GM12878 (cell line): ENCODE measurements at regions not wholly inside any gene's neighbourhood (a gene's known extent, or its start where the extent isn't known, plus 50 kb on each side); places are given as distances from the start of the nearest gene placed in this dataset.

Experiments
- CBX3 ChIP-seq: fragments of 200-600 bp; sonication (generic); IDR thresholded peaks from 2 replicates; pipeline ENCODE4 v1.6.1; 2016; ENCODE audit warnings: low read depth, borderline replicate concordance
- CREM ChIP-seq: IDR thresholded peaks from 2 replicates; pipeline ENCODE4 v1.6.1; 2014; ENCODE audit warnings: antibody characterized with exemption, low read depth
- CTCF ChIP-seq, 3 experiments: IDR thresholded peaks in 2 of 3; conservative IDR thresholded peaks in 1 of 3; 2 replicates each; pipeline ENCODE4 v1.5.1; 2011; ENCODE audit warnings: low read depth in 3 of 3, low read length in 3 of 3, mild to moderate bottlenecking in 3 of 3, control low read depth in 2 of 3, moderate library complexity in 2 of 3, inconsistent platforms in 1 of 3, mixed read lengths in 1 of 3; ENCODE audit not compliant: control insufficient read depth in 2 of 3, insufficient read depth in 1 of 3; ENCODE audit errors: extremely low read depth in 1 of 3
- EZH2 ChIP-seq: IDR thresholded peaks from 2 replicates; pipeline ENCODE4 v1.6.1; 2012; ENCODE audit warnings: low read depth, mild to moderate bottlenecking, control low read depth, inconsistent platforms, low read length, borderline replicate concordance; ENCODE audit not compliant: control insufficient read depth
- FOS ChIP-seq: IDR thresholded peaks from 3 replicates; pipeline ENCODE4 v1.6.1; 2011; ENCODE audit warnings: borderline replicate concordance; ENCODE audit not compliant: insufficient read length; ENCODE audit errors: extremely low read depth
- FOXM1 ChIP-seq: IDR thresholded peaks from 2 replicates; pipeline ENCODE4 v1.6.1; 2012; ENCODE audit warnings: low read depth, mild to moderate bottlenecking, inconsistent platforms, low read length, moderate library complexity
- KDM1A ChIP-seq: fragments of 200-600 bp; sonication (generic); IDR thresholded peaks from 2 replicates; pipeline ENCODE4 v1.6.1; 2016; ENCODE audit warnings: borderline replicate concordance
- POLR2A ChIP-seq: IDR thresholded peaks from 2 replicates; pipeline ENCODE4 v1.6.1; 2011; ENCODE audit warnings: low read depth, mild to moderate bottlenecking, low read length
- RAD21 ChIP-seq: IDR thresholded peaks from 2 replicates; pipeline ENCODE4 v1.6.1; 2011; ENCODE audit warnings: mild to moderate bottlenecking, low read depth, low read length, moderate library complexity; ENCODE audit not compliant: insufficient read depth
- RUNX3 ChIP-seq: IDR thresholded peaks from 2 replicates; pipeline ENCODE4 v1.6.1; 2012; ENCODE audit warnings: low read length, inconsistent platforms
- SMAD1 ChIP-seq: fragments of 450-650 bp; IDR thresholded peaks from 2 replicates; pipeline ENCODE4 v1.6.1; 2018; ENCODE audit warnings: mild to moderate bottlenecking, low read depth; ENCODE audit not compliant: partially characterized antibody
- SPI1 ChIP-seq: IDR thresholded peaks from 2 replicates; pipeline ENCODE4 v1.6.1; 2011; ENCODE audit warnings: low read depth, mild to moderate bottlenecking, low read length, moderate library complexity, borderline replicate concordance; ENCODE audit not compliant: insufficient read depth
- TARDBP ChIP-seq: IDR thresholded peaks from 2 replicates; pipeline ENCODE4 v1.6.1; 2016; ENCODE audit warnings: borderline replicate concordance
- TF ChIP-seq, protein P1 (sequence below): IDR thresholded peaks from 2 replicates; pipeline ENCODE4 v1.6.1; 2012; ENCODE audit warnings: low read depth, low read length, improper control_type of control experiment

- no peak for TF ChIP-seq CTCF (IDR thresholded peaks at IDR 0.05 in 2 of 3, conservative IDR thresholded peaks at IDR 0.05 in 1 of 3; ENCODE audit: control insufficient read depth in 2 of 3, extremely low read depth in 1 of 3, insufficient read depth in 1 of 3, low read depth in 3 of 3, low read length in 3 of 3)
- no peak for TF ChIP-seq FOS
- TF ChIP-seq EZH2 = no peak
- TF ChIP-seq, protein P1, sequence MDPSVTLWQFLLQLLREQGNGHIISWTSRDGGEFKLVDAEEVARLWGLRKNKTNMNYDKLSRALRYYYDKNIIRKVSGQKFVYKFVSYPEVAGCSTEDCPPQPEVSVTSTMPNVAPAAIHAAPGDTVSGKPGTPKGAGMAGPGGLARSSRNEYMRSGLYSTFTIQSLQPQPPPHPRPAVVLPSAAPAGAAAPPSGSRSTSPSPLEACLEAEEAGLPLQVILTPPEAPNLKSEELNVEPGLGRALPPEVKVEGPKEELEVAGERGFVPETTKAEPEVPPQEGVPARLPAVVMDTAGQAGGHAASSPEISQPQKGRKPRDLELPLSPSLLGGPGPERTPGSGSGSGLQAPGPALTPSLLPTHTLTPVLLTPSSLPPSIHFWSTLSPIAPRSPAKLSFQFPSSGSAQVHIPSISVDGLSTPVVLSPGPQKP = no peak
- TF ChIP-seq POLR2A = no peak
- TF ChIP-seq KDM1A = no peak
- TF ChIP-seq CBX3 = no peak
- TF ChIP-seq FOXM1 = no peak
- TF ChIP-seq CREM = no peak
- TF ChIP-seq TARDBP = no peak
- no peak for TF ChIP-seq SMAD1
- no peak for TF ChIP-seq SPI1
- TF ChIP-seq RAD21 = no peak
- no peak for TF ChIP-seq RUNX3
Measured at GRCh38 chr7:10803720-10804119, 170.0 kb upstream of the PHF14 start.
